Mesodermal cell (in vitro differentiated cells): ENCODE measurements at regions not wholly inside any gene's neighbourhood (a gene's known extent, or its start where the extent isn't known, plus 50 kb on each side); places are given as distances from the start of the nearest gene placed in this dataset.
"Not testable (repeated sequence)": the region's sequence is repeated elsewhere in the genome, so short reads cannot be mapped to it uniquely, and the experiment has no call there.

Experiments
- H3K27ac ChIP-seq: 2 replicates; pipeline ENCODE4 v1.7.0; 2013; ENCODE audit warnings: mild to moderate bottlenecking, low read depth, low read length, moderate library complexity; ENCODE audit not compliant: severe bottlenecking
- H3K36me3 ChIP-seq: 2 replicates; pipeline ENCODE4 v1.7.1; 2013; ENCODE audit warnings: mild to moderate bottlenecking, low read length, moderate library complexity; ENCODE audit not compliant: control insufficient read depth, insufficient read depth
- H3K4me1 ChIP-seq: one replicate; pipeline ENCODE4 v1.7.1; 2013; ENCODE audit warnings: mild to moderate bottlenecking, low read length; ENCODE audit not compliant: insufficient read depth, control insufficient read depth, poor library complexity, severe bottlenecking
- H3K4me3 ChIP-seq: 2 replicates; pipeline ENCODE4 v1.7.0; 2013; ENCODE audit warnings: low read length, control low read depth, mild to moderate bottlenecking; ENCODE audit not compliant: insufficient read depth, poor library complexity, severe bottlenecking; ENCODE audit errors: extremely low read depth
- H3K9me3 ChIP-seq: 2 replicates; pipeline ENCODE4 v1.7.1; 2013; ENCODE audit warnings: mild to moderate bottlenecking, low read length, moderate library complexity; ENCODE audit not compliant: control insufficient read depth
- WGBS, 2 experiments: methylation state at CpG; one replicate each; pipeline ENCODE4 v1.1.5; 2013; ENCODE audit warnings: missing lambda C conversion rate in 2 of 2; ENCODE audit not compliant: insufficient coverage in 2 of 2; 5-methylcytosine and 5-hydroxymethylcytosine counted together

DNA sequence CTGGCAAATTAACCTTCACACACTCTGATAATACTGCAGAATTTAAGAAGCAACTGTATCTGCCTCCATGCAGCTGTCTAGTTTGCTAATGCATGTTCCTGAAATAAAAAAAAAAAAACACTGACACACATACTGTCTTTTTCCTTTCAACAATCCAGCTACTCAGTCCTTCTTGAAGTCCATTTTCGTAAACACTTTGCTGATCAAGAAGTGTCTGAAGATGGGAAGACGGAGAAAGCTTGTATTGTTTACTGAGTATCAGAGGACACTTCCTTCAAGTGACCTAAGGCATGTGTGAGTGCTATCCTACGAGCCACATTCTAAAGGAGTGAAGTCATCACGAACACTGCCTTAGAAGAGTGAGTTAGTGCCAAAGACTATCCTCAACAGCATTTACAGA lies 82.6 kb downstream of the LUZP4 start:
- Histone ChIP-seq H3K4me1 (peaks cover 17% of the 10 kb centered on the region), H3K36me3 (no peaks in the 10 kb centered on the region), H3K9me3 (no peaks in the 10 kb centered on the region), H3K27ac (peak overlapping the region; percentile 97), H3K4me3 (no peak overlapping the region)
- no CpG with 5 or more reads among the region's 4 CpGs for WGBS, 2 experiments

GRCh38 chrX:115373308-115373707 lies 83.8 kb downstream of the LUZP4 start:
- WGBS, 2 experiments, result 80% methylated on average over 1 of the region's 5 CpGs; no CpG with 5 or more reads in 1 of the 2 experiments
- Histone ChIP-seq H3K9me3 (no peaks in the 10 kb centered on the region), H3K4me1 (peaks cover 9% of the 10 kb centered on the region), H3K36me3 (no peaks in the 10 kb centered on the region), H3K27ac (peak overlapping the region; percentile 97), H3K4me3 (no peak overlapping the region)

DNA sequence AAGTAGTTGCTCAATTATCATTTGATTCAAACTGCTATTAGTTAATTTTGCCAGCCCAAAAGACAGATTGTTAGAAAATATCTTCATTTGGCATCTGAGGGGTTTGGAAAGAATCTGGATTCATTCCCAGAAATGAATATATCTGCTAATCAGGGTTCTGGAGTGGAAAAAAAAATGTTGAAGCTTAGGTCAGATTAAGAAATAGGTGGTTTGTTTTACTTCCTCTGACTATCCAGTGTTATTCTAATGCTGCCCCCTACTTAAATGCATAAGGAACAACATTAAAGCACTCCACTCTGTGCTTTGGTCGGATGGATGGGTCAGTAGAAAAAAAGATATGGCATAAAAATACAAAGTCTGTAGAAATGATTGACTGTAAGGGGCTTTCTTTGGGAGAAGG lies 89.0 kb downstream of the LUZP4 start:
- Histone ChIP-seq H3K36me3 (no peaks in the 10 kb centered on the region), H3K4me1 (no peaks in the 10 kb centered on the region), H3K4me3 (no peak overlapping the region), H3K9me3 (no peaks in the 10 kb centered on the region), H3K27ac (no peak overlapping the region)
- WGBS, 2 experiments, result 60% methylated on average over 1 of the region's 1 CpG; no CpG with 5 or more reads in 1 of the 2 experiments

- no CpG with 5 or more reads among the region's 2 CpGs for WGBS, 2 experiments
- no peaks in the 10 kb centered on the region for H3K36me3 ChIP-seq
- no peaks in the 10 kb centered on the region for H3K9me3 ChIP-seq
- no peaks in the 10 kb centered on the region for H3K4me1 ChIP-seq
- H3K27ac ChIP-seq, result no peak overlapping the region
- H3K4me3 ChIP-seq, result no peak overlapping the region
Measured at GRCh38 chrX:115387327-115387726, 97.8 kb downstream of the LUZP4 start.

DNA sequence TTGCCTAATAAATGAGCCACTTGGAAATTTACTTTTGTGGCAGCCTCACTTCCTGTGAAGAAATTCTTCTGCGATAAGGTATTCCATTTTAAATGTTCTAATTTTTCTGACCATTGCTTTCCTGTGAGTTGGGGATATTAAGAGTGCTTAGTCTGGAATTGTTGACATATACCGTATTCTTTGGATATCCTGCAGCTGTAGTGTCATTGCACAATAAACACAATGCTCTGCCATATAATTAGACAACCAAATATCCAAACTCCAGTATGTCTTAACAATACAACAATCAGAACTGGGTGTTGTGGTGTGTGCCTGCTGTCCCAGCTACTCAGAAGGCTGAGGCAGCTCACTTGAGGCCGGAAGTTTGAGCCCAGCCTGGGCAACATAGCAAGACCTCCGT lies 99.4 kb downstream of the LUZP4 start:
- WGBS, 2 experiments, result 80% methylated on average over 1 of the region's 4 CpGs; no CpG with 5 or more reads in 1 of the 2 experiments

DNA sequence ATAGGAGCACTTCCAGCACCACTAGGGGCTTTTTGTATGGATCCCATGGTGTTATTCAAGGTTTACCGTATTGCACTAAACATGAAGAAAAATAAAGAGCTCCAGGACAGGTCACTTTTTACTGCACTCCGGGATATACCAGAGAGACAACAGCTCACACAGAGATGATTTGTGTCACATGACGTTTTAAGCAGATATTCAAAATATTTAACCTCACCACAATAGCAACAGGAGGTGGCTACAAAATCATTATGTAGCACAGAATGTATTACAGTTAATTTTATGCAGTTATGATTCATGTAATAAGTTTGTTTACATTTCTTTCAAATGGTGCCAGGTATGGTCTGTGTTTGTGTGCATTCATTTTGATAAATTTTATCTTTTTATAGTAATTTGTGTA lies 100.6 kb downstream of the LUZP4 start:
- Histone ChIP-seq H3K9me3 (no peaks in the 10 kb centered on the region), H3K27ac (no peak overlapping the region), H3K4me1 (no peaks in the 10 kb centered on the region), H3K36me3 (no peaks in the 10 kb centered on the region), H3K4me3 (no peak overlapping the region)
- no CpG with 5 or more reads among the region's 3 CpGs for WGBS, 2 experiments

More for the DNA sequence above, 99.4 kb downstream of the LUZP4 start:
- no peaks in the 10 kb centered on the region for H3K9me3 ChIP-seq
- H3K4me1 ChIP-seq, result no peaks in the 10 kb centered on the region
- no peaks in the 10 kb centered on the region for H3K36me3 ChIP-seq
- no peak overlapping the region for H3K27ac ChIP-seq
- H3K4me3 ChIP-seq, result no peak overlapping the region

GRCh38 chrX:115392031-115392430 lies 102.5 kb downstream of the LUZP4 start:
- Histone ChIP-seq H3K4me3 (no peak overlapping the region), H3K4me1 (no peaks in the 10 kb centered on the region), H3K27ac (no peak overlapping the region), H3K36me3 (no peaks in the 10 kb centered on the region), H3K9me3 (no peaks in the 10 kb centered on the region)
- no CpG with 5 or more reads among the region's 2 CpGs for WGBS, 2 experiments

- no CpG with 5 or more reads among the region's 1 CpG for WGBS, 2 experiments
- no peaks in the 10 kb centered on the region for H3K4me1 ChIP-seq
- no peak overlapping the region for H3K27ac ChIP-seq
- H3K9me3 ChIP-seq, result no peaks in the 10 kb centered on the region
- no peaks in the 10 kb centered on the region for H3K36me3 ChIP-seq
- H3K4me3 ChIP-seq, result no peak overlapping the region
Measured at GRCh38 chrX:115392871-115393270, 103.4 kb downstream of the LUZP4 start.

GRCh38 chrX:115393271-115393670 lies 103.8 kb downstream of the LUZP4 start:
- no peaks in the 10 kb centered on the region for H3K4me1 ChIP-seq
- no peaks in the 10 kb centered on the region for H3K36me3 ChIP-seq
- H3K27ac ChIP-seq, result no peak overlapping the region
- 100% methylated on average over 1 of the region's 1 CpG; no CpG with 5 or more reads in 1 of the 2 experiments for WGBS, 2 experiments
- H3K4me3 ChIP-seq, result no peak overlapping the region
- no peaks in the 10 kb centered on the region for H3K9me3 ChIP-seq

DNA sequence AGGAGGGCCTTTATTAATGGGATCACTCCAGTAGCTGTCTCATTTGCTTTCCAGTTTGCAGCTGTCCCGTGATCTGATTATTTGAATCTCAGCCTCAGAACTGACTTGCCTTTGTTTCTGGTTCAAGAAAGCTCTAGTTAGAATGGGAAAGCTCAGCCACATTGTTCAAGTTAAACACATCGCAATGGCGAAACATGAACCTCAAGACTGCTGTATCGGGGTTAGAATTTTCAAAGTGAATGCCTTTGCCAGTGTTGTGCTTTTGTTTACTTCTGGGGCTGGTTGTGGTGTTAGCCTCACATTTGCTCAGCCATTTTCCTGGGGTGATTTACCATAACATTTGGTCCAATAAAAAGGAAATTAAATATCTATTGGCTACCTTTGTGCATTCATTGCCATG lies 105.3 kb downstream of the LUZP4 start:
- H3K4me1 ChIP-seq, H3K36me3 ChIP-seq, H3K9me3 ChIP-seq, H3K4me3 ChIP-seq, H3K27ac ChIP-seq: not testable (repeated sequence)
- 100% methylated on average over 1 to 3 of the region's 4 CpGs for WGBS, 2 experiments

DNA sequence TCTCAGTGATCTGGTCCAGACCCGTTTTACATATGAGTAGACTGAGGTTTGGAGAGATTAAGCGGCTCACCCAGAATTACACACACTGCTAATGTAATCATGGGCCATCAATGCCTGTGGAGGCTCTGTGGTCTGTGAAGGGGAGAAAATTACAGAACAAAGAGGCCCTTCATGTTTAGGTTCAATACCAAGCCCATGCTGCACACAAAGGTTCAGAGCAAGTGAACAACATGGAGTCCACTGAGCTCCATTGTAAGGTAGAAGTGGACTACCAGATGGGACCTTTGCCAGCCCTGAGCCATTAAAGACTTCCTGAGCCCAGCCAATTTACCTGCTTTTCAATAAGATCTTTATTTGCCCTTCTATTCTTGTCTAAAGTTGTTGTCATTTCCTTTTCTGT lies 109.8 kb downstream of the LUZP4 start:
- H3K27ac ChIP-seq, result no peak overlapping the region
- no CpG with 5 or more reads among the region's 2 CpGs for WGBS, 2 experiments
- peaks cover 4% of the 10 kb centered on the region for H3K4me1 ChIP-seq
- H3K9me3 ChIP-seq, result no peaks in the 10 kb centered on the region
- H3K4me3 ChIP-seq, result no peak overlapping the region
- H3K36me3 ChIP-seq, result no peaks in the 10 kb centered on the region
